H9 (cell line): ENCODE measurements at regions not wholly inside any gene's neighbourhood (a gene's known extent, or its start where the extent isn't known, plus 50 kb on each side); places are given as distances from the start of the nearest gene placed in this dataset.

Experiments used
- DNase-seq: peaks from one replicate; pipeline ENCODE4 v3.0.0-alpha.2; 2017
- H2AFZ ChIP-seq: one replicate; pipeline ENCODE4 v1.6.1; 2013; ENCODE audit warnings: mild to moderate bottlenecking, low read length, control low read depth, moderate library complexity
- H2AK5ac ChIP-seq: 2 replicates; pipeline ENCODE4 v1.6.1; 2013; ENCODE audit warnings: low read length, control low read depth, mixed read lengths; ENCODE audit not compliant: insufficient read length
- H2BK120ac ChIP-seq: one replicate; pipeline ENCODE4 v1.6.1; 2013; ENCODE audit warnings: low read depth, mild to moderate bottlenecking, low read length, control low read depth, inconsistent platforms; ENCODE audit not compliant: poor library complexity, severe bottlenecking
- H2BK12ac ChIP-seq: 2 replicates; pipeline ENCODE4 v1.6.1; 2013; ENCODE audit warnings: low read length, control low read depth, mixed read lengths, low read depth; ENCODE audit not compliant: insufficient read length
- H2BK15ac ChIP-seq: 2 replicates; pipeline ENCODE4 v1.6.1; 2013; ENCODE audit warnings: low read depth, low read length, control low read depth
- H2BK20ac ChIP-seq: one replicate; pipeline ENCODE4 v1.6.1; 2013; ENCODE audit warnings: low read depth, mild to moderate bottlenecking, low read length, control low read depth, inconsistent platforms; ENCODE audit not compliant: poor library complexity, severe bottlenecking
- H2BK5ac ChIP-seq: 2 replicates; pipeline ENCODE4 v1.6.1; 2013; ENCODE audit warnings: low read length, control low read depth, mixed read lengths; ENCODE audit not compliant: insufficient read length
- H3K14ac ChIP-seq: 2 replicates; pipeline ENCODE4 v1.6.1; 2013; ENCODE audit warnings: low read length, control low read depth; ENCODE audit not compliant: insufficient read depth
- H3K18ac ChIP-seq: 2 replicates; pipeline ENCODE4 v1.6.1; 2013; ENCODE audit warnings: low read depth, mild to moderate bottlenecking, mixed read lengths, low read length, control low read depth; ENCODE audit not compliant: insufficient read length
- H3K23ac ChIP-seq: 2 replicates; pipeline ENCODE4 v1.6.1; 2013; ENCODE audit warnings: low read length, control low read depth, mixed read lengths, low read depth; ENCODE audit not compliant: insufficient read length
- H3K23me2 ChIP-seq: 2 replicates; pipeline ENCODE4 v1.6.1; 2013; ENCODE audit warnings: low read depth, mild to moderate bottlenecking, mixed read lengths, low read length, control low read depth; ENCODE audit not compliant: insufficient read length, poor library complexity, severe bottlenecking
- H3K27ac ChIP-seq: 2 replicates; pipeline ENCODE4 v1.5.1; 2013; ENCODE audit warnings: low read length, control low read depth, mixed read lengths, low read depth; ENCODE audit not compliant: insufficient read length
- H3K27me3 ChIP-seq: 2 replicates; pipeline ENCODE4 v1.6.1; 2013; ENCODE audit warnings: low read length, control low read depth, inconsistent platforms; ENCODE audit not compliant: insufficient read depth
- H3K4ac ChIP-seq: 2 replicates; pipeline ENCODE4 v1.6.1; 2013; ENCODE audit warnings: low read depth, mild to moderate bottlenecking, control low read depth, inconsistent platforms, low read length, moderate library complexity
- H3K4me1 ChIP-seq: 2 replicates; pipeline ENCODE4 v1.6.1; 2013; ENCODE audit warnings: low read length, control low read depth, inconsistent platforms; ENCODE audit not compliant: insufficient read depth
- H3K4me2 ChIP-seq: 2 replicates; pipeline ENCODE4 v1.6.1; 2013; ENCODE audit warnings: low read length, control low read depth, mixed read lengths; ENCODE audit not compliant: insufficient read length, insufficient read depth
- H3K56ac ChIP-seq: 2 replicates; pipeline ENCODE4 v1.6.1; 2013; ENCODE audit warnings: low read depth, mild to moderate bottlenecking, mixed read lengths, low read length, control low read depth; ENCODE audit not compliant: insufficient read length
- H3K79me1 ChIP-seq: 2 replicates; pipeline ENCODE4 v1.6.1; 2013; ENCODE audit warnings: low read depth, mild to moderate bottlenecking, moderate library complexity, low read length, control low read depth, inconsistent platforms; ENCODE audit not compliant: insufficient read depth, poor library complexity, severe bottlenecking
- H3K79me2 ChIP-seq: 2 replicates; pipeline ENCODE4 v1.6.1; 2013; ENCODE audit warnings: low read length, control low read depth, inconsistent platforms; ENCODE audit not compliant: insufficient read depth
- H3K9ac ChIP-seq: 2 replicates; pipeline ENCODE4 v1.6.1; 2013; ENCODE audit warnings: low read length, control low read depth, mixed read lengths; ENCODE audit not compliant: insufficient read length; ENCODE audit errors: extremely low read depth
- H3K9me3 ChIP-seq: one replicate; pipeline ENCODE4 v1.6.1; 2013; ENCODE audit warnings: low read depth, low read length, inconsistent platforms; ENCODE audit not compliant: control insufficient read depth
- H3T11ph ChIP-seq: one replicate; pipeline ENCODE4 v1.6.1; 2013; ENCODE audit warnings: mild to moderate bottlenecking, low read length, control low read depth, inconsistent platforms
- H4K20me1 ChIP-seq: one replicate; pipeline ENCODE4 v1.6.1; 2013; ENCODE audit not compliant: control insufficient read depth, insufficient read length, insufficient read depth
- H4K5ac ChIP-seq: 2 replicates; pipeline ENCODE4 v1.6.1; 2013; ENCODE audit warnings: low read depth, mild to moderate bottlenecking, mixed read lengths, low read length, control low read depth; ENCODE audit not compliant: insufficient read length
- H4K8ac ChIP-seq: replicated peaks from 2 replicates; pipeline ENCODE4 v1.6.1; 2013; ENCODE audit warnings: low read length, control low read depth, mixed read lengths, low read depth; ENCODE audit not compliant: insufficient read length
- H4K91ac ChIP-seq: 2 replicates; pipeline ENCODE4 v1.6.1; 2013; ENCODE audit warnings: low read depth, mild to moderate bottlenecking, moderate library complexity, mixed read lengths, low read length, control low read depth; ENCODE audit not compliant: insufficient read length
- H3K27ac Mint-ChIP-seq, 3 experiments: 2 replicates in 2 of 3; 3 replicates in 1 of 3; pipeline ENCODE4 v1.8.0; 2020 to 2021; ENCODE audit warnings: mixed read lengths in 3 of 3, mild to moderate bottlenecking in 1 of 3, moderate library complexity in 1 of 3
- H3K27me3 Mint-ChIP-seq: 2 replicates; pipeline ENCODE4 v1.8.0; 2021; ENCODE audit warnings: low read depth, mild to moderate bottlenecking, moderate library complexity, mixed read lengths
- H3K36me3 Mint-ChIP-seq, 3 experiments: 2 replicates in 2 of 3; 3 replicates in 1 of 3; pipeline ENCODE4 v1.8.0; 2020 to 2021; ENCODE audit warnings: low read depth in 3 of 3, mixed read lengths in 3 of 3; ENCODE audit not compliant: insufficient read depth in 1 of 3
- H3K4me1 Mint-ChIP-seq, 2 experiments: 2 replicates each; pipeline ENCODE4 v1.8.0; 2020; ENCODE audit warnings: mixed read lengths in 2 of 2
- H3K4me3 Mint-ChIP-seq, 2 experiments: 2 replicates in 1 of 2; 3 replicates in 1 of 2; pipeline ENCODE4 v1.8.0; 2020 to 2021; ENCODE audit warnings: mild to moderate bottlenecking in 2 of 2, mixed read lengths in 2 of 2, moderate library complexity in 1 of 2
- H3K9me3 Mint-ChIP-seq, 2 experiments: 2 replicates in 1 of 2; 3 replicates in 1 of 2; pipeline ENCODE4 v1.8.0; 2020; ENCODE audit warnings: mild to moderate bottlenecking in 2 of 2, mixed read lengths in 2 of 2, moderate library complexity in 1 of 2
- WGBS: extraction: QIAGEN DNeasy Blood & Tissue Kit; methylation state at CpG from one replicate; pipeline ENCODE4 v1.1.7; 2013; ENCODE audit warnings: missing lambda C conversion rate, low lambda C conversion rate, mixed read lengths; ENCODE audit not compliant: insufficient read length; ENCODE audit errors: extremely low coverage; 5-methylcytosine and 5-hydroxymethylcytosine counted together
- TF ChIP-seq, protein P1 (sequence below): fragments of 200-600 bp; sonication (generic); conservative IDR thresholded peaks from 3 replicates; pipeline ENCODE4 v1.8.0; 2021; ENCODE audit warnings: antibody characterized with exemption, mild to moderate bottlenecking

DNA sequence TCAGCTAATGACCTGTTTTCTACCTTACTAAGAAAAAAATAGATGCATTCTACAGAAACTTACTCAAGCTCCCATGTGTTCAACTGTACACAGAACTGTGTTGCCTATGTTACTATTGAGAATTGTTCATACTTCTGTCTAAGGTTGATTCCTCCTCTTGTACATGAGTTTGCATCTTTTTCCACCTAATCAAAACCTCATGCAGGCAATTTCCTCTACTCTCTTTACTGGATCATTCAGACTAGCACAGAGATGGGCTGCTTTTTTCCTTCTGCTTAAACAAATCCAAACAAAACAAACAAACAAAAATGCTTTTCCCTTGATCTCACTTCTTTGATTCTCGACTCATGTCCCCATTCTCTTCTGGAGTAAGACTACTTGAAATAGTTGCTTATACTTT lies 58.8 kb upstream of the PTGFR start:
- Histone ChIP-seq H3K79me2 (no peaks in the 10 kb centered on the region), H3K23me2 (no peaks in the 10 kb centered on the region), H4K5ac (no peak overlapping the region), H4K20me1 (no peaks in the 10 kb centered on the region), H3K23ac (no peak overlapping the region), H3K9ac (no peak overlapping the region), H3K27me3 (no peaks in the 10 kb centered on the region), H2BK15ac (no peak overlapping the region), H2AFZ (no peak overlapping the region), H3K27ac (no peak overlapping the region), H3K9me3 (no peaks in the 10 kb centered on the region), H2BK12ac (no peak overlapping the region), H3K4me2 (no peak overlapping the region), H2BK20ac (no peak overlapping the region), H2BK120ac (no peak overlapping the region), H2AK5ac (no peak overlapping the region), H2BK5ac (no peak overlapping the region), H3K79me1 (no peaks in the 10 kb centered on the region), H3T11ph (no peak overlapping the region), H4K91ac (no peak overlapping the region), H3K18ac (no peak overlapping the region), H3K4me1 (no peaks in the 10 kb centered on the region), H4K8ac (no peak overlapping the region), H3K56ac (no peak overlapping the region), H3K4ac (no peak overlapping the region), H3K14ac (no peak overlapping the region)
- no peak overlapping the region for H3K4me3 Mint-ChIP-seq
- peaks cover 0 to 10% of the 10 kb centered on the region in 2 experiments; a peak in 3 of 4 replicates for H3K4me1 Mint-ChIP-seq
- H3K36me3 Mint-ChIP-seq: peaks cover 0 to 9% (median 2%) of the 10 kb centered on the region in 3 experiments; a peak in 3 of 7 replicates
- no CpG with 5 or more reads among the region's 1 CpG for WGBS
- H3K27ac Mint-ChIP-seq: no peak overlapping the region
- DNase-seq: no peak
- TF ChIP-seq, protein P1, sequence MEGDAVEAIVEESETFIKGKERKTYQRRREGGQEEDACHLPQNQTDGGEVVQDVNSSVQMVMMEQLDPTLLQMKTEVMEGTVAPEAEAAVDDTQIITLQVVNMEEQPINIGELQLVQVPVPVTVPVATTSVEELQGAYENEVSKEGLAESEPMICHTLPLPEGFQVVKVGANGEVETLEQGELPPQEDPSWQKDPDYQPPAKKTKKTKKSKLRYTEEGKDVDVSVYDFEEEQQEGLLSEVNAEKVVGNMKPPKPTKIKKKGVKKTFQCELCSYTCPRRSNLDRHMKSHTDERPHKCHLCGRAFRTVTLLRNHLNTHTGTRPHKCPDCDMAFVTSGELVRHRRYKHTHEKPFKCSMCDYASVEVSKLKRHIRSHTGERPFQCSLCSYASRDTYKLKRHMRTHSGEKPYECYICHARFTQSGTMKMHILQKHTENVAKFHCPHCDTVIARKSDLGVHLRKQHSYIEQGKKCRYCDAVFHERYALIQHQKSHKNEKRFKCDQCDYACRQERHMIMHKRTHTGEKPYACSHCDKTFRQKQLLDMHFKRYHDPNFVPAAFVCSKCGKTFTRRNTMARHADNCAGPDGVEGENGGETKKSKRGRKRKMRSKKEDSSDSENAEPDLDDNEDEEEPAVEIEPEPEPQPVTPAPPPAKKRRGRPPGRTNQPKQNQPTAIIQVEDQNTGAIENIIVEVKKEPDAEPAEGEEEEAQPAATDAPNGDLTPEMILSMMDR: no peak
- H3K9me3 Mint-ChIP-seq: peaks cover 5 to 8% of the 10 kb centered on the region in 2 experiments; a peak in 4 of 5 replicates
- no peaks in the 10 kb centered on the region; the same call in 1 of the 2 replicates for H3K27me3 Mint-ChIP-seq
